Activated CD8-positive, alpha-beta memory T cell treated with anti-CD3 and anti-CD28 coated beads, Interleukin-2, amount 50 U/mL, for 48 hours (primary cell): ENCODE measurements at regions not wholly inside any gene's neighbourhood (a gene's known extent, or its start where the extent isn't known, plus 50 kb on each side); places are given as distances from the start of the nearest gene placed in this dataset.
"Not testable (repeated sequence)": the region's sequence is repeated elsewhere in the genome, so short reads cannot be mapped to it uniquely, and the experiment has no call there.

ENCODE experiments used
- DNase-seq: peaks from one replicate; pipeline ENCODE4 v3.0.0-alpha.2; 2020

DNA sequence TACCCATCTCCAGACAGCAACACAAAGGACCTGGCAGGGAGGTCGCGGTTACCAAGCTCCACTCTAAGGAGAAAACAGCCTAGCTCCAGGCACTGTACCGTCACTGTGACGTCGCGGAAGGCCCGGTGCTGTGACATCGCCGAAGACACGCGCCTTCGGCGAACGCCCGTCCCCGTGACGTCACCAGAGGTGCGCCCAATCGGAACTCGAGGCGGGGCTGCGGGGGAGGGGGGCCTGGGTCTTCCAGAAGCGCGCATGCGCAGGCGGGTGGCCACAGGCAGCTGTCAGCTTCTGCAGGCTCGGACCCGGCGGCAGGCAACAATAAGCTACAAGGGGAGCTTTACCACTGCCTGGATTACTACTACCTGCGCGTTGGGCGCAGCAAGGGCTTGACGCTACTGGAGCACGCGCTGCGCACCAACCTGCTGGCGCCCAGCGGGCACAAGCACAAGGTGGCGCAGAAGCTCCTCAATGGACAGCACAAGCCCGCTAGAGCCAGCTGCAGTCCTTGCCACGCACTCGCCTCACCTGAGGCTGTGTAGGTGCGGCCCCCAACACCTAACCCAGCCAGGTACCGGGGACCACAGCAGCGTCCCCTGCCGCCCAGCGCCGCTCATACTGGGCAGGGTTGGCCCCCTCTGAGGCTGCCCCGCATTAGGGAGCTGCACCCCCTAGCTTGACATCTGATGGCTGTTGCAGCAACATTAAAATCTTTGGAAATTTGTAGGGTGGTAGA, 208.4 kb downstream of the TPST1 start:
- peak; percentile 91 for DNase-seq

DNA sequence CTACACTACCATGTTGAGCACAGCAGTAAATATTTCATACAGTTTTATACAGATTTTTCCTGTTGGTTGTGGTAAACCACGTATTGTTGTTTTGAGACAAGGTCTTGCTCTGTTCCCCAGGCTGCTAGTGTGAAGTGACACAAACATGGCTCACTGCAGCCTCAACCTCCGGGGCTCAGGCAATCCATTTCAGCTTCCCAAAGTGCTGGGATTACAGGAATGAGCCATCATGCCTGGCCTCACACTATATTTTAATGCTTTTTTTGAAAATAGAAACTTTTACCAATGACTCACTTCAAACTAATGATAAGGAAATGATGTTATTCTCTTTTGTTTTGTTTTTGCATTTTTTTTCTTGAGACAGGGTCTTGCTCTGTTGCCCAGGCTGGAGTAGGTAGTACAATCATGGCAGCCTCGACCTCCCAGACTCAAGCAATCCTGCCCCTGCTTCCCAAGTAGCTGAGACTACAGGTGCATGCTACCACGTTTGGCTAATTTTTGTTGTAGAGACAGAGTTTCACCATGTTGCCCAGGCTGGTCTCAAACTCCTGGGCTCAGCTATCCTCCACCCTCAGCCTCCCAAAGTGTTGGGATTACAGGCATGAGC, 210.6 kb downstream of the TPST1 start:
- DNase-seq: no peak

DNA sequence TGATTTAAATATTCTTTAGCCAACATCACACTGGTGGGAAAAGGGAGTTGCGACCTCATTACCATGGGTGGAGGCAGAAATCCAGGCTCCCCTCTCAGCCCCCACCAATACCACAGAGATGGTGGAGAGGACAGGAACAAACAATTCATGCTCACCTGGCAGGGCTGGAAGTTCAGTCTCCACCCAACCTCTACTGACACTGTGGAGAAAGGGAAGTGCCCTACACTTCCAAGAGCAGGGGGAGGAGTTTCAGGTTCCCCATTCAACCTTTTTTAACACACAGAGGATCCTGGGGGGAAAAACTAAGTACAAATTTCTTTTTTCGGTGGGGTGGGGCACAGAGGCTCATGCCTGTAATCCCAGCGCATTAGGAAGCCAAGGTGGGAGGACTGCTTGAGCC, 210.1 kb upstream of the KCTD7 start:
- no peak for DNase-seq

DNA sequence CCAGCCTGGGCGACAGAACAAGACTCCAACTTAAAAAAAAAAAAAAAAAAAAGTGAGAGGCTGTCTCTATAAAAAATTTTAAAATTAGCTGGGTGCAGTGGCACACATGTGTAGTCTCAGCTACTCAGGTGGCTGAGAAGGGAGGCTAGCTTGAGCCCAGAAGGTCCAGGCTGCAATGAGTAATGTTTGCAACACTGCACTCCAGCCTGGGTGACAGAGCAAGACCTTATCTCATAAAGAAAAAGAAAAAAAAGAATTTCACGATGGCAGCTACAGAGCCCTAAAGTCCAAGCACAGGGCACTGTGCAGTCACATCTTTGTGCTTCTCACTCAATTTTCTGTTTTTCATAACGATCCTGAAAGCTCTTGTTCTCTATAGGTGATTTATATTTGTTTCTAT, 209.5 kb upstream of the KCTD7 start:
- no peak for DNase-seq

DNA sequence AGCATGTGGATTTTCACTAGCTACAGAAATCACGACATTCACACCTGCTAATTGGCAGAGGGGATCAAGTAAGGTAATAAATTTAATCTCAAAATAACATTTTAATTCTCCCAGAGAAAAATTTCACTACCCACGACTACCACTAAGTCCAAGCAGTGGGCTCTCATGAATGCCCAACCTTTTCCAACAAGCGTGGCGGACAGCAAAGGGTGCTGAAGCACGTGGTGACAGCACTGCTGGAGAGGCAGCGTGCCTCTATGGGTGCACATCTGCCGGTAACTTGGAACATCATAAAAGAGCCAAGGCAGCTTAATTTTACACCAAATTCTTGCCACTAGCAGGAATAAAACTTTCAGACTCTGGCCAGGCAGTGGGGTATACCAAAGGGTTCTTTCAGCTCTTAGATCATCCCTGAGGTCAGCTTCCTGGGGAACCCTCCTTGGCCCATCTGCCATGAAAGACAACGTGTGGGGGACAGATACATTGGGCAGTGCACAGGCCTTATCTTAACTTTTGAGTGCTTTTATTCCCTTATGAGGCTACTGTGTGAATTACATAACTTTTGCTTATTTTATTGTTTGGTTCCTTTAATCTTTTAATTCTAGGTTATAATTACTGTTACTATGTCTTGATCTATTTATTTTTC, 206.7 kb upstream of the KCTD7 start:
- DNase-seq: no peak

DNA sequence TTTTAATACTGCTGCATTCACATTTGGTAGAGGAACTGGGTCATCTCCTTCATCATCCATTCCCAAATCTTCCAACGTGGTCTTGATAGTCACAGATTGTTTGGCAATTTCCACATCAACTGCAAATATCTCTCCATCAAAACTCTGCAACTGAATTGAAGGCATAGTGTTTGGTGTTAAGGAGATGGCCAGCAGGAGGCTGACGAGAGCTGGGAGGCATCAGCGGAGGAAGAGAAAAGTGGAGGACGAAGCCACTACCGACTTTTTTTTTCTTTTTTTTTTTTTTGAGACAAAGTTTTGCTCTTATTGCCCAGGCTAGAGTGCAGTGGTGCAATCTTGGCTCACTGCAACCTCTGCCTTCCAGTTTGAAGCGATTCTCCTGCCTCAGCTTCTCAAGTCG, 205.0 kb upstream of the KCTD7 start:
- no peak for DNase-seq

DNA sequence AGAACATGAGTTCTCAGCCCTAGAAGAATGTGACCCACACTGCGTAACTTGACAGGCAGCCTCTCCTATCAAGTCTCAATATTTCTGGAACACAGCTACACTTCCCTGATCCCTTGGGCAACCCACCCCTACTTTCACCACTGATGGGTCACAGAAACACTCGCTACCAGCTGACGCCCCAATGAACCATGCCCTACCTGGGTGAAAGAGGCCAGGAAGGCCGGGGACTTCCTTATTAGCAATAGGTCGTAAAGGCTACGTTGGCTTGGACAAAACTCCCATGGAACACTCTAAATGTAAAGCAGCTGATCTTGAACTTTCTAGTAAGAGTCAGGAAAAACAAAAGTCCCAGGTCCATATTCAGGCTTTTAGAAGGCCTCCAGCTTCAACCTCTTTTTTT, 202.3 kb upstream of the KCTD7 start:
- no peak for DNase-seq

DNA sequence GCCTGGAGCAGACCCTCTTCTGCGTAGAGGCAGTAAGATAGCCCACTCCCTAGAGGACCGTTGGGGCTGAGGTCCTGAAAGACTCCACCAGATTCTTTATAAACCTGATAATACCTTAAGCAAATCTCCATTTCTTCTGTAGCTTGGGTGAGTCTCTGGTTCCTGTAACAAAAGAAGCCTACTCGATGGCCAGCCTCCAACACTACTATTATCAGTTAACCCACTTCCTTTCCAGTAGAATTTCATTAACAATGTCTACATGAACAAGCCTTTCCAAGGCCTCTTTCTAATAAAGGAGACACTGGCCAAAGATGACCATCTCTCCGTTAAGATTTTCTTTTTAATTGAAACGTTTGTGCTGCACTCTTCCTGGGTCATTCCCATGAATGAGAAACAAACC, 201.7 kb upstream of the KCTD7 start:
- DNase-seq: no peak

DNA sequence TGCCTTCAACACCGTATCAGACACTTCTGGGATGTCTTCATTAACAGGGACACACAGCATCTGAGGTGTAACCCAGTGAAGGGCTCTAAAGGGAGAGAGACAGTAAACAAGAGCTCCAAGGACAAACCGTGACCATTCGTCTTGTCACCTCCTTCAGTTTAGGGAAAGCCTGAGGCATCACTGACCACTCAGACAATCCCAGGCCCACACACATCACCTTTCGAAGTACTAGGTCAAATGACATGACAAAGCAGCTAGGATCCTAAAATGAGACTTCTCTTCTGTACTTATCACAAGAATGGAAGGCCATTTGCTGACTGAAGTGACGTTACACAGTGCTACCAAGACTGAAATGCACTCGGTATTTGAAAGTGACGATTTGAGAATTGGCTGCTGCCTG, 200.7 kb upstream of the KCTD7 start:
- no peak for DNase-seq

DNA sequence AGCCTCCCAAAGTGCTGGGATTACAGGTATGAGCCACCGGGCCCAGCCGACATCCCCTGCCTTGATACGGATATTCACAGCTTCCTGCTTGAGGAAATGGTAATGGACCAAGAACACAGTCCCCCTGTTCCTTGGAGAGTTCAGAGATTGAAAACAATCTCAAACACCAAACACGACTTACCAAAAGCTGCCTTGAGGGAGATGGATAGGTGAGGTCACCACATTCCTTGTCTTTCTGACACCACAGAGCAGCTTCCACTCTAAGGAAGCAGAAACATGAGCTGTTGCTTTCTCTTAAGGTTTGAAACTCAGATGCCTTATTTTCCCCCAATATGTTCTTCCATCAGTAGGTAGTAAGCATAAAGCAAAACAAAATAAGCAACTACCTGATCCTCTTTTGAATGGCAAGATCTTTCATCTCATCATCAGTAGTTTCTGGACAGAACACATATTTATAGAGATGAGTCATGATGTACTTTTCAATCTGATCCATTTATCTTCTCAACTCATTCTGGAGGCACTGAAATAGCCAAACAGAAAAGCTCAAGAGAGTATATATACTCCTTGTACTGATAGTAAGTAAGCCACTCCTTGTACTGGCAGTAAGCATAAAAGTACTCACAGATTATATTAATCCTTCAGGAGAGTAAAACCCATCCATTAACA, 199.1 kb upstream of the KCTD7 start:
- no peak for DNase-seq

DNA sequence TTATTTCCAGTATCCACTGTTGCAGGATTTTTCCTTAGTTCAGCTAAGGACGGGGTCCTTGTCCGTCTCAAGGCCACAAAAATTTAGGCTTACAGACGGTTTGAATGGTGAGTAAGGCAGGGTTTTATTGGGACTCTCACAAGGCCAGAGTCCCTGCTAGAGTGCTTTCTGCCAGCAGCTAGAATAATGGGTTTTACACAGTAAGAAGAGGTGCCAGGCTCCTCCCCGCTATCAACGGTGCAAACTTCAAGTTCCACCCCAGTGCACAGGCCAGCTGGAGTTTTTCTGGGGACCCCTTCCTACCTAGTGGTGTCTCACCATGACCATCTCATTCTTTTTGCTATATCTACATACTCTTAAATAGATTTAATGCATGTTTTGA, 198.5 kb upstream of the KCTD7 start:
- DNase-seq: no peak

DNA sequence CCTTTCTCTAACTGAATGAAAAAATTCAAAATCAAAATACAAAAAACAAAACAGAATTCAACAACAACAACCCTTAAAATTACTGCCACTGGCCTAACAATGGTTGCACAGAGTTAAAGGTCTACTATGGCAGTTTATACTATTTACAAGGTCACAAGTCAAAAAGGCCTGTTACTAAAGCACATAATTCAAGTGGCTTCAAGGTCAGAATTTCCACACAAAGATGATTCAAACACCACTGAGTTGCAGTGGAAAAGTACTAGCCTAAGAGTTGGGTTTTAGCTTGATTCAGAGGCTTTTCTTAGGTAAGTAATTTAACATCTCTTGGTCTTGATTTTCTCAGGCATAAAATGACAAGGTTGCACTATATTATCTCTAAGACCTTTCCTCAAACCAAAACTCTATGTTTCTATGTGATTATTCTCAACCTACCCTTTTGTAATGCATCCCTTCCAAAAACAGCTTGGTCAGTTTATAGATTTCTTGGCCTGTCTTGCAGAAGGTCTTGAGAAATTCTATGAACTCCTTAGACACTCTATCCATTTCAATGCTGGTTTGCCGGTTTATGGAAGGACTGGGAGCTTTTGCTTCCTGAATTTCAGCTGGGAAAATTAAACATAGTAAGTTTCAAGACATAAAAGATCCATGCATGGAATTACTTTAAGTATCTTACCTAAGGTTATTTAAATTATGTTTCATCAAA, 189.8 kb upstream of the KCTD7 start:
- DNase-seq: not testable (repeated sequence)

DNA sequence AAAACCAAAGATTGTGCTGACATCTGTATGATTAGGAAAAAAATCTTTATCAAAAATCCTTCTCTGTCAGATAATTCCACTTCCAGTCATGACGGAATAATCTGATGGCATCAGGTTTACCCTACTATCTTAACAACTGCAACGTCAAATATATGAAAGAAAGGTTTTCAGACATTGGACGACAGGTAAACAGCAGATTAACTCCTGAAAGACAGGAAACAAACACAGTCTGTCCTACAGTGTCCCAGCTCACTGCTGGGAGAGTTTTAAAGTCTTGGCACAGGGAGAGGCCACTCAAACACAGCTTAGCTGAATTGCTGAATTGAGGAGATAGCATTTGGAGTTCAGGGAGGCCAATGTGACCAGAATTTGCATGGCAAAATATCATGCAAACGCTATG, 186.3 kb upstream of the KCTD7 start:
- DNase-seq: no peak

DNA sequence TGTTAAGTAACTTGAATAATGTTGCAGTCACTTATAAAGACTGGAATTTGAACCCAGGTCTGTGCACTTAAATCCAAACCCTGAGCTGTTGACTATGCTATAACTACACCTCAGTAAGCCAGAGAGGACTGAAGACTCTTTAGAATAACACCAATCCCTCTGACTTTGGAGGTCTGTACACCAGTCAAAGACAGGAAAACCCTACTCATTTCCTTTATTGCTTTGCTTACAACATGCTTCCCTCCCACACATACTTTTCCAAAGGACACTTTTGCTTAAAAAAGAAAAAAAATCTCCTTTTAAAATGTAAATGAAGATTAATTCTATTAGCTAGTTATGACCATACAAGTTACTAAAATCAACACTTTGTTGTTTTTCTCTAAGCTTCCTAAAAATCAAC, 184.7 kb upstream of the KCTD7 start:
- no peak for DNase-seq

DNA sequence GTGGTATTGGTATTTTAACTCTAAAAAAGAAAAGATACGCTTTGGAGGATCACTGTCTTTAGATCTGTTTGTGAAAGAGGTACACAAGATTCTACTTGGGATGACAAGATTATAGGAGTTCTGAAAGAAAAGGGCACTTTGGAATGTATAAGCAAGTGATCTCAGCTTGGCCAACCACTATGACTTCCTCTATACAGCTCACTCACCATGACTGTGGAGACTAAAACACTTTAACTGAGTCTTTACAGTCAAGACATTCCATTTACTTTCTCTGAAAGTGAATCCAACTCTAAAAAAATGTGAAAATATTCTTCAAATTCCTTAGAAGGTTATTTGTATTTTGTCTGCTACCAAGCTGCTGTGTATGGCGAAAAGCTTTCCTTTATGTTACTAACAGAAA, 181.7 kb upstream of the KCTD7 start:
- not testable (repeated sequence) for DNase-seq

DNA sequence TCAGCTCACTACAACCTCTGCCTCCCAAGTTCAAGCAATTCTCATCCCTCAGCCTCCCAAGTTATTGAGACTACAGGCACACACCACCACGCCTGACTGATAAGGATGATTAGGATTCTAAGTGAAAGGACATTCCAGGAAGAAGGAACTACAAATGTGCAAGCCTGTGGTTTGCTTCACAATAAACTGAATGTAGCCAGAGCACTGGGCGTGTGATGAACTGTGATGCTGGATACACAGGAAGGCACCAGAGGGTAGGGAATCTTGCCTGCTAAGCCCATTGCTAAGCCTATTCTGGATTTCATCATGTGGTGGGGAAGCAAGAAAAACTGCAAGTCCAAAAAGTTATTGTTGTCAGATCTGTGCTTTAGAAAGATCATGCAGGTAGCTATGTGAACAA, 177.9 kb upstream of the KCTD7 start:
- not testable (repeated sequence) for DNase-seq

DNA sequence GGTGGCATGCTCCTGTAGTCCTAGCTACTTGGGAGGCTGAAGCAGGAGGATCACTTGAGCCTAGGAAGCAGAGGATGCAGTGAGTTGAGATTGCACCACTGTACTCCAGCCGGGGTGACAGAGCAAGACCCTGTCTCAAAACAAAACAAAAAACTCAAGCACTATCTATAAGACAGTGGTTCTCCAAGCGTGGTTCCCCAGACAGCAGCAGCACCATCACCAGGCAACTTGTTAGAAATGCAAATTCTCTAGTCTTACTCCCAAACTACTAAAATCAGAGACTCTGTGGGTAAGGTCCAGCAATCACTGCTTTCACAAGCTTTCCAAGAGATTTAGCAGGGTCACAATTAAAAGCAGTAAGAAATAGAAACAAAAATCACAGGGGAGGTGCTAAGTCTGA, 177.0 kb upstream of the KCTD7 start:
- DNase-seq: not testable (repeated sequence)

DNA sequence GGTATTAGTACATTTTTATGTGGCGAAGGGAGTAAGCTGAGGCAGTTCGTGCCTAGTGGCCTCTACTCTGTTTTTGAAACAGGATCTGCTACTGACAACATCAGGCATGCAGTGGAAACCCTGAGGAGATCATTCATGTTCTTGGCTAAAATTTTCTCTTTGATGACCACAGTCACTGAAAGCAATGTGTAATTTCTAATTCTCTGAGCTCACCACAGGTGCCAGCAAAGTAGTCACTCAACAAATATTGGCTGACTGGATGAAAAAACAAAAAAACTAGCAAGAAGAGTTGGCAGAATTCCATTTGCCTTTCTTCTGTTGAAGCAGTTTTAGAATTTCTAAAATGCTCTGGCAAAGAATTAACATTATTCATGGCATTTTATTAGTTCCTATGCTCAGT, 176.5 kb upstream of the KCTD7 start:
- DNase-seq: no peak

DNA sequence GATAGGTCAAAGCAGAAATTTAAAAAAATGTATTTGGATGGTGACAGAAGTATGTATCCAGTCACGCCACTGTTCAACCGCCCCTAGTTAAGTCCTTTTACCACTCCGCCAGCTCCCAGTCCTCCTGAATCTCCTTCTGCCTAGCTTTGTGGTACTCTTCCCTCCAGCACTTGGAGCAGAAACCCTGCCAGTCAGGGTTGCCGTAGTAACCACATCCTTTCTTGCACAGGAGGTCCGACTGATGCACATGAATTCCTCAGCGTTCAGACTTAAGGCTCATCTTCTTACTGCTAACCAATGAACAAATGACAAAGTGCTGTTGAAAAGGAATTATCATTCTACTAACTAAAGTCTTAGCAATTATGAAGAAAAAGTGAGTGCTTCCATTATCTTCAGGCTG, 175.3 kb upstream of the KCTD7 start:
- DNase-seq: no peak

DNA sequence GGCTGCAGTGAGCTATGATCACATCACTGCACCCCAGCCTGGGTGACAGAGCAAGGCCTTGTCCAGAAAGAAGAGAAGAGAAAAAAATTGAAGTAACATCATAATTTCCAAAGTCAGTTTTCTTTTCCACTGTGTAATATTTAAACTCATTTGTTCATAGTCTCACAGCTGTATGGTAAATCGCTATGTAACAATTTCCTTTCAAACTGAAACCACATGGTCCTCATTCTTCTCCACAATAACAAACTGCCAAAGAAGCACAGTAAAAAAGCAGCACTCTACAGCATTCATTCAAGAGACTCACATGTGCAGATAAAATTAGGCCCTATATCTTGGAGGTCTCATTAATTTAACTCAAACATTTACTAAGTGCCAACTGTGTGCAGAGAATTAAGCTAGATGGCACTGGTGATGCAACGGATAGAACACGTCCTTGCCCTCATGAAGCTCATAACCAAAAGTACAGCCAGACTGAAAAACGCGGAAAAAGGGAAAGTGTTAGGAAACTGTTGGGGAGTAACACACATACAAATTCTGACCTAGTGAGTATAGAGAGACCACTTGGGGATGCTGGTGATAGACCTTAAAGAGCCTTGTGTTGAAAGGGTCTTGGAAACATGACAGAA, 174.0 kb upstream of the KCTD7 start:
- DNase-seq: no peak

DNA sequence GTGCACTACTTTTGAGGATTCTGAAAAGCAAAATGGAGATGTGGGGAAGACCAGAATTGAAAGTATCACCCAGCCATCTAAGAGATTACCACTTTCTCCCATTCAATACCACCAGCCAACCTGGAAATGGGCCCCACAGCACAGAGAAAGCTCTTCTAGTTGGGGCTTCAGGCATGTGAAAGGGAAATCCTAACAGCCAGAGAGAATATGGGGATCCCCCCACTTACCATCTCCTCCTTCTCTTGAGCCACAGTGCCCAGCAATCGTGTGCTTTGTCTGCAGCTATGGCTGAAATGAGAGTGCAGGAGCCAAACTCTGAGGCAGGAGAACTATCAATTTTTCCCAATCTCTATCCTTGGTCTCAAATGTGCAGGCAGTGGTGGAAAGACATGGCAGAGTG, 173.2 kb upstream of the KCTD7 start:
- DNase-seq: not testable (repeated sequence)

DNA sequence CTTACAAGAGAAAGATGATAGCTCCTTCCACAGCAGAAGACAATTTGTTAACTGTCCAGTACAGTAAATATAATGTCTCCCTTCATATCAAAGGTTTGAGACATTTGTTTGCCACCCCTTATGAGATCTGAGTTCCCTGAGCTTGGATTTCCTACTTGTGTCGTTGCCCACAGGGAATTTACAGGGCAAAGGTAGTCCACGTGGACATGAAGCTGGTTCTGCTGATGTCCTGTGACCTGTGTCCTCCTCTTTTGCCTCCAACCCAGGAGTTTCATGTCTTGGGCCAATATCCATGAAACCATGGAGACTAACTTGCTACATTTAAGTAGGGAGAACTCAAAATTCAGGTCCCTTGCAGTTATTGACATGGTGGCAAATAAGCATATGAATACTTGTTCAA, 172.2 kb upstream of the KCTD7 start:
- not testable (repeated sequence) for DNase-seq

DNA sequence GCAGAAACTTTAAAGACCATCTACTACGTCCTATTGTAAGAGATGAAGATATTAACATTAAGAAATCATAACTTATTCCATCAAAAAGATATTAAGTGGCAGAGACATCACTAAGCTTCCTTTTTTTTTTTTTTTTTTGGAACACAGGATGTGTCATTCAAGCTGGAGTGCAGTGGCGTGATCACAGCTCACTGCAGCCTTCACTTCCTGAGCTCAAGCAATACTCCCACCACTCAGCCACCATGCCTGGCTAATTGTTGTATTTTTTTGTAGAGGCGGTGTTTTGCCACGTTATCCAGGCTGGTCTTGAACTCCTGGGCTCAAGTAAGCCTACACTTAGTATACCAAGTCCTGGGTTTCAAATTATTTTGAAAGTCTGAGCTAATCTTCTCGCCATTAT, 169.7 kb upstream of the KCTD7 start:
- DNase-seq: not testable (repeated sequence)
